ENCODE measurements at regions not wholly inside any gene's neighbourhood (a gene's known extent, or its start where the extent isn't known, plus 50 kb on each side); places are given as distances from the start of the nearest gene placed in this dataset.

DNA sequence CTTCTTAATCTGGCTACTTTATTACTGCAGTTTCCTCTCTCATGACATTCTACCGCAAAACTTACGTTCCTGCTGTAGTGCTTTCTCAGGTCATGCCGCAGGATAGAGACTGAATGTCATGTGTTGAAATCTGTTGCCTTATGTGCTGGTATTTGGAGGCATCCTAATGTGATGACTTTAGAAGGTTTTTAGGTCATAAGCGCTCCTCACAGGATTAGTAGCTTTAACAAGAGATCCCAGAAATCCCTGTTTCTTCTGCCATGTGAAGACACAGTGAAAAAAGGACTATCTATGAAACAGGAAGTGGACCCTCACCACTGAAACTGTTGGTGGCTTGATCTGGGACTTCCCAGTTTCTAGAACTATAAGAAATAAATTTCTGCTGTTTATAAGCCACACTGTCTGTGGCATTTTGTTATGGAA lies 209.3 kb downstream of the LACC1 start (continued):
- TF ChIP-seq CTBP2 (IDR thresholded peaks at IDR 0.05; ENCODE audit: borderline replicate concordance, insufficient read depth, insufficient read length, low read length), result no peak
- TF ChIP-seq, protein P1, sequence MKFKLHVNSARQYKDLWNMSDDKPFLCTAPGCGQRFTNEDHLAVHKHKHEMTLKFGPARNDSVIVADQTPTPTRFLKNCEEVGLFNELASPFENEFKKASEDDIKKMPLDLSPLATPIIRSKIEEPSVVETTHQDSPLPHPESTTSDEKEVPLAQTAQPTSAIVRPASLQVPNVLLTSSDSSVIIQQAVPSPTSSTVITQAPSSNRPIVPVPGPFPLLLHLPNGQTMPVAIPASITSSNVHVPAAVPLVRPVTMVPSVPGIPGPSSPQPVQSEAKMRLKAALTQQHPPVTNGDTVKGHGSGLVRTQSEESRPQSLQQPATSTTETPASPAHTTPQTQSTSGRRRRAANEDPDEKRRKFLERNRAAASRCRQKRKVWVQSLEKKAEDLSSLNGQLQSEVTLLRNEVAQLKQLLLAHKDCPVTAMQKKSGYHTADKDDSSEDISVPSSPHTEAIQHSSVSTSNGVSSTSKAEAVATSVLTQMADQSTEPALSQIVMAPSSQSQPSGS (IDR thresholded peaks at IDR 0.05; ENCODE audit: low read length), result no peak
- TF ChIP-seq SUZ12 (IDR thresholded peaks at IDR 0.05; ENCODE audit: low read length), result no peak
- TF ChIP-seq TCF12 (IDR thresholded peaks at IDR 0.05; ENCODE audit: low read depth, low read length), result no peak
- no peak for TF ChIP-seq CHD1 (IDR thresholded peaks at IDR 0.05; ENCODE audit: low read depth, low read length)
- TF ChIP-seq CREB1 (IDR thresholded peaks at IDR 0.05), result no peak
